Astrocyte (in vitro differentiated cells and primary cell): ENCODE measurements at regions not wholly inside any gene's neighbourhood (a gene's known extent, or its start where the extent isn't known, plus 50 kb on each side); places are given as distances from the start of the nearest gene placed in this dataset.

ENCODE experiments used
- DNase-seq: peaks from one replicate; pipeline ENCODE4 v3.0.0-alpha.2; 2010; ENCODE audit warnings: low read depth
- FAIRE-seq: peaks from 2 replicates; lab custom pipeline; 2011; peaks lifted over from hg19 to GRCh38; lab: Jason Lieb, UNC
- H2AFZ ChIP-seq: 2 replicates; pipeline ENCODE4 v1.6.0; 2012; ENCODE audit warnings: low read depth, low read length, inconsistent platforms
- H3K27ac ChIP-seq: 2 replicates; pipeline ENCODE4 v1.5.1; 2011; ENCODE audit warnings: low read depth, low read length, inconsistent platforms
- H3K27me3 ChIP-seq: 2 replicates; pipeline ENCODE4 v1.6.0; 2011; ENCODE audit warnings: low read length, inconsistent platforms; ENCODE audit not compliant: insufficient read depth
- H3K36me3 ChIP-seq: 2 replicates; pipeline ENCODE4 v1.5.1; 2011; ENCODE audit warnings: low read length, inconsistent platforms; ENCODE audit not compliant: insufficient read depth
- H3K4me1 ChIP-seq: 2 replicates; pipeline ENCODE4 v1.5.1; 2011; ENCODE audit warnings: low read length, inconsistent platforms; ENCODE audit not compliant: insufficient read depth
- H3K4me2 ChIP-seq: 2 replicates; pipeline ENCODE4 v1.6.0; 2012; ENCODE audit warnings: low read length, inconsistent platforms
- H3K4me3 ChIP-seq: 2 replicates; pipeline ENCODE4 v1.5.1; 2011; ENCODE audit warnings: low read depth, mild to moderate bottlenecking, low read length, inconsistent platforms; ENCODE audit not compliant: insufficient read depth
- H3K79me2 ChIP-seq: 2 replicates; pipeline ENCODE4 v1.6.0; 2012; ENCODE audit warnings: mild to moderate bottlenecking, low read length, inconsistent platforms; ENCODE audit not compliant: insufficient read depth
- H3K9ac ChIP-seq: 2 replicates; pipeline ENCODE4 v1.6.0; 2012; ENCODE audit warnings: mild to moderate bottlenecking, low read length, inconsistent platforms
- H3K9me3 ChIP-seq: 2 replicates; pipeline ENCODE4 v1.5.1; 2012; ENCODE audit warnings: low read depth, mild to moderate bottlenecking, low read length, inconsistent platforms; ENCODE audit not compliant: insufficient read depth
- H4K20me1 ChIP-seq: 2 replicates; pipeline ENCODE4 v1.6.0; 2012; ENCODE audit warnings: low read length, inconsistent platforms; ENCODE audit not compliant: insufficient read depth
- H3K27ac Mint-ChIP-seq: one replicate; pipeline ENCODE4 v1.8.0; 2021; ENCODE audit warnings: mild to moderate bottlenecking, mixed read lengths; ENCODE audit not compliant: unreplicated experiment
- H3K27me3 Mint-ChIP-seq: one replicate; pipeline ENCODE4 v1.8.0; 2021; ENCODE audit warnings: low read depth, mixed read lengths; ENCODE audit not compliant: unreplicated experiment
- H3K36me3 Mint-ChIP-seq: one replicate; pipeline ENCODE4 v1.8.0; 2021; ENCODE audit warnings: low read depth, mixed read lengths; ENCODE audit not compliant: unreplicated experiment
- H3K4me1 Mint-ChIP-seq: one replicate; pipeline ENCODE4 v1.8.0; 2021; ENCODE audit warnings: low read depth, mixed read lengths; ENCODE audit not compliant: unreplicated experiment
- H3K4me3 Mint-ChIP-seq: one replicate; pipeline ENCODE4 v1.8.0; 2021; ENCODE audit warnings: mild to moderate bottlenecking, moderate library complexity, mixed read lengths; ENCODE audit not compliant: unreplicated experiment
- H3K9me3 Mint-ChIP-seq: one replicate; pipeline ENCODE4 v1.8.0; 2021; ENCODE audit warnings: mild to moderate bottlenecking, mixed read lengths; ENCODE audit not compliant: unreplicated experiment
- CTCF ChIP-seq: IDR thresholded peaks from 2 replicates; pipeline ENCODE4 v1.5.1; 2011; ENCODE audit warnings: low read depth, mild to moderate bottlenecking, inconsistent platforms, low read length, moderate library complexity; ENCODE audit not compliant: insufficient read depth
- EZH2 ChIP-seq: IDR thresholded peaks from 2 replicates; pipeline ENCODE4 v1.6.1; 2012; ENCODE audit warnings: mild to moderate bottlenecking, low read length, inconsistent platforms; ENCODE audit not compliant: insufficient read depth

DNA sequence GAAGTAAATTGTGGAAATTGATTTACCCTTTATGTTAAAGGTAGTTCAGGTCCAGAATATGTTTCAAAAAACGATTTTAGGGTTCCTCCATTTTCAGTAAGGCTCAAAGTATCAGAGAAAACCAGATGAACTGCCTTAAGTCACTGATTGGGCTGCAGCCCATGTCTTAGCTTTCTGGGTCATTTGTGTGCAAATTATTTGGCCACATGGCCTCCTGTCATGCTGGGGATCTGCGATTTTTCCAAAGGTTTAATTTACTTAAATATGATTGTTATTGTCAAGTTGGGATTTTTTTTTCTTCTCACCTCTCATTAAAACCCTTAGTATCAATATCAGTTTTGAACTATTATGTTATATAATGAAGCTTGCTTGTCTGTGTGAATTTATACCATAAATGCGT lies 135.9 kb upstream of the DPYD start:
- no peak overlapping the region for H3K27ac Mint-ChIP-seq
- Histone ChIP-seq H3K36me3 (no peaks in the 10 kb centered on the region), H3K79me2 (no peaks in the 10 kb centered on the region), H3K27ac (no peak overlapping the region), H3K4me2 (no peak overlapping the region), H3K4me3 (no peak overlapping the region), H2AFZ (no peak overlapping the region), H4K20me1 (no peaks in the 10 kb centered on the region), H3K9me3 (no peaks in the 10 kb centered on the region), H3K27me3 (no peaks in the 10 kb centered on the region), H3K9ac (no peak overlapping the region), H3K4me1 (peaks cover 25% of the 10 kb centered on the region)
- FAIRE-seq, result no peak
- H3K36me3 Mint-ChIP-seq, result no peaks in the 10 kb centered on the region
- H3K4me1 Mint-ChIP-seq, result peaks cover 33% of the 10 kb centered on the region
- TF ChIP-seq EZH2, result no peak
- no peak for TF ChIP-seq CTCF
- DNase-seq, result no peak
- H3K4me3 Mint-ChIP-seq, result no peak overlapping the region
- no peaks in the 10 kb centered on the region for H3K9me3 Mint-ChIP-seq
- no peaks in the 10 kb centered on the region for H3K27me3 Mint-ChIP-seq

- peak overlapping the region; percentile 82 for H3K4me3 Mint-ChIP-seq
- no peaks in the 10 kb centered on the region for H3K9me3 ChIP-seq
- no peak overlapping the region for H3K27ac Mint-ChIP-seq
- FAIRE-seq (no peak), DNase-seq (no peak)
- H3K27me3 ChIP-seq, result no peaks in the 10 kb centered on the region
- no peaks in the 10 kb centered on the region for H3K79me2 ChIP-seq
- peak overlapping the region; percentile 88 for H3K9ac ChIP-seq
- peaks cover 2% of the 10 kb centered on the region for H3K27me3 Mint-ChIP-seq
- no peaks in the 10 kb centered on the region for H3K36me3 Mint-ChIP-seq
- no peak for TF ChIP-seq EZH2
- TF ChIP-seq CTCF, result no peak
- H3K4me3 ChIP-seq, result no peak overlapping the region
- peaks cover 25% of the 10 kb centered on the region for H3K4me1 ChIP-seq
- no peaks in the 10 kb centered on the region for H4K20me1 ChIP-seq
- no peak overlapping the region for H2AFZ ChIP-seq
- H3K27ac ChIP-seq, result no peak overlapping the region
- H3K4me2 ChIP-seq, result peak overlapping the region; percentile 90
- H3K36me3 ChIP-seq, result no peaks in the 10 kb centered on the region
- peaks cover 34% of the 10 kb centered on the region for H3K4me1 Mint-ChIP-seq
- H3K9me3 Mint-ChIP-seq, result no peaks in the 10 kb centered on the region
These were observed 134.6 kb upstream of the DPYD start for GRCh38 chr1:98055457-98055856.

DNA sequence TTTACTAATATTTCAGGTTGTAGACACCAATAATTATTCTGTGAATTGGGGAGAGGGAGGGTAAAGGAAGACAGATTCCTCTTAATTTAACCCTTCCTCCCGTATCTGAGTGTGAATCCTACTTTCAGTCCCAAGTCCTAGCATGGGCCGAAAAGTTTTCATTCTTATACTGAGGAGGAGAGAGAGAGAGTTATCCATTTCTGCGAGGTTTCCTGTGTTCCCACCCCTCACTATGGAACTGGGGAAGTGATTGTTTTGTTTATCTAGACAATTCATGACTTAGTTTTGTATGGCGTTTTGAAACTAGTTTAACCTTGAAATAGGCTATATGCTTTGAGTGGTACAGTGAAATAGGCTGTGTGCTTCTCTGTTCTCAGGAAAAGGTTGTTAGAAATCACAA lies 134.0 kb upstream of the DPYD start:
- Mint-ChIP-seq H3K27ac (peak overlapping the region; percentile 58), H3K4me1 (peaks cover 31% of the 10 kb centered on the region), H3K4me3 (peak overlapping the region; percentile 82), H3K9me3 (no peaks in the 10 kb centered on the region), H3K36me3 (no peaks in the 10 kb centered on the region), H3K27me3 (peaks cover 2% of the 10 kb centered on the region)
- DNase-seq, result no peak
- H3K9me3 ChIP-seq, result no peaks in the 10 kb centered on the region
- no peaks in the 10 kb centered on the region for H4K20me1 ChIP-seq
- TF ChIP-seq CTCF, result no peak
- TF ChIP-seq EZH2, result no peak
- peak overlapping the region; percentile 89 for H3K27ac ChIP-seq
- peak overlapping the region; percentile 88 for H3K9ac ChIP-seq
- no peaks in the 10 kb centered on the region for H3K27me3 ChIP-seq
- H3K4me3 ChIP-seq, result peak overlapping the region; percentile 59
- H3K4me1 ChIP-seq, result peaks cover 26% of the 10 kb centered on the region
- H2AFZ ChIP-seq, result peak overlapping the region; percentile 69
- no peak for FAIRE-seq
- no peaks in the 10 kb centered on the region for H3K36me3 ChIP-seq
- H3K79me2 ChIP-seq, result no peaks in the 10 kb centered on the region
- peak overlapping the region; percentile 90 for H3K4me2 ChIP-seq
